ENCODE measurements at regions not wholly inside any gene's neighbourhood (a gene's known extent, or its start where the extent isn't known, plus 50 kb on each side); places are given as distances from the start of the nearest gene placed in this dataset.

- TF ChIP-seq POLR2AphosphoS5 (IDR thresholded peaks at IDR 0.05): no peak
- TF ChIP-seq CTCF (IDR thresholded peaks at IDR 0.05; ENCODE audit: poor library complexity, severe bottlenecking): no peak
Measured at GRCh38 chr7:138204982-138205298, 128.7 kb downstream of the AKR1D1 start.

Measured in neural cell (in vitro differentiated cells).